H1 (cell line): ENCODE measurements at regions not wholly inside any gene's neighbourhood (a gene's known extent, or its start where the extent isn't known, plus 50 kb on each side); places are given as distances from the start of the nearest gene placed in this dataset.

Source experiments
- CTCF ChIA-PET: fragments of 300-600 bp; sonication (Branson Sonifier 250); formaldehyde crosslinking; loops from one replicate; lab custom pipeline; 2021; ENCODE audit not compliant: partially characterized antibody; lab: Charles Lee
- POLR2A ChIA-PET: fragments of 300-600 bp; sonication (Branson Sonifier 250); formaldehyde crosslinking; loops from one replicate; lab custom pipeline; 2021; ENCODE audit warnings: inconsistent platforms; ENCODE audit not compliant: partially characterized antibody; lab: Charles Lee
- DNase-seq, 2 experiments: peaks; one replicate each; pipeline versions ENCODE4 v3.0.0 to v3.0.0-alpha.2; 2010 to 2022; ENCODE audit warnings: low spot score in 2 of 2, low read depth in 1 of 2, mixed read lengths in 1 of 2
- FAIRE-seq: peaks from 2 replicates; lab custom pipeline; 2011; peaks lifted over from hg19 to GRCh38; lab: Jason Lieb, UNC
- H2AFZ ChIP-seq: 2 replicates; pipeline ENCODE4 v1.8.1; 2012; ENCODE audit warnings: low read length, inconsistent platforms
- H2AK5ac ChIP-seq: 2 replicates; pipeline ENCODE4 v1.6.1; 2013; ENCODE audit warnings: low read depth, low read length
- H2BK120ac ChIP-seq: replicated peaks from 2 replicates; pipeline ENCODE3; 2013; ENCODE audit warnings: low read depth, low read length, inconsistent platforms
- H2BK12ac ChIP-seq: 2 replicates; pipeline ENCODE4 v1.6.1; 2013; ENCODE audit warnings: low read depth, low read length
- H2BK15ac ChIP-seq: 2 replicates; pipeline ENCODE4 v1.6.1; 2013; ENCODE audit warnings: low read length
- H2BK20ac ChIP-seq: 2 replicates; pipeline ENCODE4 v1.6.1; 2013; ENCODE audit warnings: low read length
- H2BK5ac ChIP-seq: 2 replicates; pipeline ENCODE4 v1.6.1; 2013; ENCODE audit warnings: low read depth, low read length
- H3K14ac ChIP-seq: 2 replicates; pipeline ENCODE4 v1.6.1; 2013; ENCODE audit warnings: inconsistent platforms; ENCODE audit not compliant: insufficient read length
- H3K18ac ChIP-seq: 2 replicates; pipeline ENCODE4 v1.6.1; 2013; ENCODE audit warnings: low read length; ENCODE audit errors: extremely low read depth
- H3K23ac ChIP-seq: 2 replicates; pipeline ENCODE4 v1.6.1; 2013; ENCODE audit warnings: inconsistent platforms; ENCODE audit not compliant: insufficient read length
- H3K23me2 ChIP-seq: 2 replicates; pipeline ENCODE4 v1.6.1; 2013; ENCODE audit warnings: low read depth, low read length
- H3K27ac ChIP-seq: 2 replicates; pipeline ENCODE4 v1.6.1; 2011; ENCODE audit warnings: low read depth, low read length, inconsistent platforms
- H3K27me3 ChIP-seq, 4 experiments: replicated peaks in 1 of 4; 1 replicate in 1 of 4; 2 replicates in 3 of 4; pipeline versions ENCODE4 v1.6.1 to v1.8.1; 2011 to 2013; ENCODE audit warnings: low read length in 3 of 4, mild to moderate bottlenecking in 3 of 4, inconsistent platforms in 2 of 4, mixed read lengths in 2 of 4, moderate library complexity in 1 of 4; ENCODE audit not compliant: control insufficient read depth in 3 of 4, insufficient read depth in 3 of 4; ENCODE audit errors: extremely low read depth in 1 of 4
- H3K36me3 ChIP-seq, 4 experiments: 2 replicates each; pipeline versions ENCODE4 v1.6.1 to v1.8.1; 2011 to 2013; ENCODE audit warnings: mild to moderate bottlenecking in 4 of 4, low read length in 3 of 4, moderate library complexity in 2 of 4, control low read depth in 1 of 4, inconsistent platforms in 1 of 4; ENCODE audit not compliant: insufficient read depth in 4 of 4, control insufficient read depth in 2 of 4
- H3K4ac ChIP-seq: replicated peaks from 2 replicates; pipeline ENCODE3; 2013; ENCODE audit warnings: low read length, low read depth, mixed read lengths, inconsistent platforms; ENCODE audit not compliant: insufficient read length
- H3K4me1 ChIP-seq, 4 experiments: replicated peaks in 1 of 4; 1 replicate in 1 of 4; 2 replicates in 3 of 4; pipeline versions ENCODE4 v1.6.1 to v1.8.1; 2011 to 2013; ENCODE audit warnings: low read length in 3 of 4, inconsistent platforms in 2 of 4, mixed read lengths in 1 of 4; ENCODE audit not compliant: insufficient read depth in 4 of 4, control insufficient read depth in 3 of 4
- H3K4me2 ChIP-seq, 2 experiments: 2 replicates each; pipeline versions ENCODE4 v1.6.1 to v1.8.1; 2011 to 2013; ENCODE audit warnings: low read depth in 2 of 2, low read length in 2 of 2, control low read depth in 1 of 2, inconsistent platforms in 1 of 2, mild to moderate bottlenecking in 1 of 2; ENCODE audit not compliant: insufficient read depth in 1 of 2
- H3K4me3 ChIP-seq, 4 experiments: fragments of 200-600, 300-600 bp in 1 of 4; sonication (generic), shearing (Covaris generic), sonication (Bioruptor Twin) in 1 of 4; 2 replicates each; pipeline versions ENCODE4 v1.5.1 to v1.8.1; 2011 to 2016; ENCODE audit warnings: low read length in 4 of 4, low read depth in 3 of 4, control low read depth in 2 of 4, inconsistent platforms in 2 of 4, mild to moderate bottlenecking in 2 of 4, mixed read lengths in 1 of 4, moderate library complexity in 1 of 4; ENCODE audit not compliant: insufficient read depth in 2 of 4; ENCODE audit errors: extremely low read depth in 1 of 4
- H3K56ac ChIP-seq: replicated peaks from 2 replicates; pipeline ENCODE3; 2013; ENCODE audit warnings: low read depth, mild to moderate bottlenecking, mixed read lengths, low read length, inconsistent platforms; ENCODE audit not compliant: insufficient read length
- H3K79me1 ChIP-seq: 2 replicates; pipeline ENCODE4 v1.6.1; 2013; ENCODE audit warnings: low read depth, low read length, control low read depth
- H3K79me2 ChIP-seq, 2 experiments: 2 replicates each; pipeline versions ENCODE4 v1.6.1 to v1.8.1; 2012 to 2013; ENCODE audit warnings: low read length in 2 of 2, mild to moderate bottlenecking in 2 of 2, inconsistent platforms in 1 of 2; ENCODE audit not compliant: insufficient read depth in 2 of 2, control insufficient read depth in 1 of 2
- H3K9ac ChIP-seq, 4 experiments: replicated peaks in 1 of 4; 1 replicate in 1 of 4; 2 replicates in 3 of 4; pipeline versions ENCODE4 v1.6.1 to v1.8.1; 2011 to 2013; ENCODE audit warnings: low read depth in 3 of 4, low read length in 3 of 4, control low read depth in 2 of 4, mild to moderate bottlenecking in 2 of 4, moderate library complexity in 2 of 4, inconsistent platforms in 1 of 4; ENCODE audit errors: extremely low read depth in 1 of 4
- H3K9me3 ChIP-seq, 2 experiments: 2 replicates each; pipeline versions ENCODE4 v1.6.1 to v1.8.1; 2012 to 2013; ENCODE audit warnings: mild to moderate bottlenecking in 2 of 2, moderate library complexity in 2 of 2, control low read depth in 1 of 2, inconsistent platforms in 1 of 2, low read depth in 1 of 2, low read length in 1 of 2, mixed read lengths in 1 of 2; ENCODE audit not compliant: insufficient read depth in 2 of 2
- H4K20me1 ChIP-seq, 2 experiments: replicated peaks in 1 of 2; 2 replicates each; pipeline versions ENCODE3 to v1.8.1; 2011 to 2013; ENCODE audit warnings: inconsistent platforms in 2 of 2, low read length in 2 of 2, mild to moderate bottlenecking in 1 of 2; ENCODE audit not compliant: insufficient read depth in 2 of 2, control insufficient read depth in 1 of 2
- H4K5ac ChIP-seq: 2 replicates; pipeline ENCODE4 v1.6.1; 2013; ENCODE audit warnings: low read length, low read depth, mixed read lengths, inconsistent platforms; ENCODE audit not compliant: insufficient read length
- H4K8ac ChIP-seq: 2 replicates; pipeline ENCODE4 v1.8.0; 2013; ENCODE audit warnings: mild to moderate bottlenecking, moderate library complexity, low read length, inconsistent platforms; ENCODE audit not compliant: insufficient read depth; ENCODE audit errors: extremely low read depth
- H4K91ac ChIP-seq: replicated peaks from 2 replicates; pipeline ENCODE3; 2013; ENCODE audit warnings: low read length, mixed read lengths, inconsistent platforms; ENCODE audit not compliant: insufficient read length
- BCL11A ChIP-seq, 2 experiments: IDR thresholded peaks; one replicate each; pipeline ENCODE4 v1.6.1; 2011; ENCODE audit warnings: low read depth in 2 of 2, low read length in 2 of 2, mild to moderate bottlenecking in 2 of 2
- BRCA1 ChIP-seq: IDR thresholded peaks from 2 replicates; pipeline ENCODE4 v1.6.1; 2012; ENCODE audit warnings: low read depth, low read length, improper control_type of control experiment
- CBX8 ChIP-seq: fragments of 300-800, 300-1000 bp; sonication (generic); IDR thresholded peaks from 2 replicates; pipeline ENCODE4 v1.7.1; 2016; ENCODE audit warnings: low read depth, low read length, borderline replicate concordance
- CREB1 ChIP-seq: IDR thresholded peaks from 2 replicates; pipeline ENCODE4 v1.6.1; 2012; ENCODE audit warnings: inconsistent platforms
- CTCF ChIP-seq, 3 experiments: IDR thresholded peaks; 1 replicate in 2 of 3; 2 replicates in 1 of 3; pipeline versions ENCODE4 v1.5.1 to v1.6.1; 2011; ENCODE audit warnings: low read length in 3 of 3, mild to moderate bottlenecking in 3 of 3, inconsistent platforms in 2 of 3, low read depth in 1 of 3, moderate library complexity in 1 of 3; ENCODE audit not compliant: insufficient read depth in 1 of 3; ENCODE audit errors: control extremely low read depth in 1 of 3
- EGR1 ChIP-seq: IDR thresholded peaks from 2 replicates; pipeline ENCODE4 v1.6.1; 2011; ENCODE audit warnings: low read depth, low read length, borderline replicate concordance
- GTF2F1 ChIP-seq: IDR thresholded peaks from 2 replicates; pipeline ENCODE4 v1.6.1; 2012; ENCODE audit warnings: low read depth, low read length, improper control_type of control experiment, borderline replicate concordance
- KDM4A ChIP-seq: IDR thresholded peaks from one replicate; pipeline ENCODE4 v1.7.1; 2012; ENCODE audit warnings: low read depth, mild to moderate bottlenecking, moderate library complexity, low read length, inconsistent platforms; ENCODE audit not compliant: severe bottlenecking
- KDM5A ChIP-seq: fragments of 200-600 bp; IDR thresholded peaks from 2 replicates; pipeline ENCODE4 v1.7.1; 2012; ENCODE audit warnings: mild to moderate bottlenecking, low read length, inconsistent platforms, mixed read lengths
- RBBP5 ChIP-seq: IDR thresholded peaks from 2 replicates; pipeline ENCODE4 v1.7.1; 2012; ENCODE audit warnings: low read depth, mild to moderate bottlenecking, inconsistent platforms, low read length, moderate library complexity, borderline replicate concordance
- TAF1 ChIP-seq: IDR thresholded peaks from 2 replicates; pipeline ENCODE4 v1.6.1; 2011; ENCODE audit warnings: mild to moderate bottlenecking, low read depth, low read length
- TAF7 ChIP-seq: optimal IDR thresholded peaks from 2 replicates; pipeline ENCODE3; 2011; ENCODE audit warnings: low read depth, mild to moderate bottlenecking, inconsistent platforms, low read length, moderate library complexity, borderline replicate concordance
- ZNF274 ChIP-seq: IDR thresholded peaks from 2 replicates; pipeline ENCODE4 v1.7.0; 2012; ENCODE audit warnings: low read length, borderline replicate concordance; ENCODE audit errors: extremely low read depth
- whole genome bisulfite sequencing, 2 experiments: shearing (Covaris generic) in 1 of 2; methylation state at CpG; one replicate each; pipeline versions ENCODE4 v1.1.6 to v1.1.7; 2013 to 2015; ENCODE audit warnings: low lambda C conversion rate in 2 of 2, mixed read lengths in 2 of 2, inconsistent platforms in 1 of 2, low coverage in 1 of 2, missing lambda C conversion rate in 1 of 2; ENCODE audit not compliant: insufficient replicate concordance in 2 of 2, insufficient coverage in 1 of 2, insufficient read length in 1 of 2; ENCODE audit errors: extremely low coverage in 1 of 2, missing lambda C conversion rate in 1 of 2; 5-methylcytosine and 5-hydroxymethylcytosine counted together

- H3K79me2 ChIP-seq = no peaks in the 10 kb centered on the region
- no peak for FAIRE-seq
- TF ChIP-seq BRCA1 (no peak), EGR1 (no peak), CTCF (IDR thresholded peaks at IDR 0.05; ENCODE audit: control extremely low read depth in 1 of 3, insufficient read depth in 1 of 3, low read depth in 1 of 3, low read length in 3 of 3) (no peak), KDM4A (no peak), BCL11A (IDR thresholded peaks at IDR 0.05; ENCODE audit: low read depth in 2 of 2, low read length in 2 of 2) (no peak), TAF1 (no peak), KDM5A (no peak), TAF7 (no peak), RBBP5 (no peak), CBX8 (no peak), CREB1 (no peak), GTF2F1 (no peak), ZNF274 (no peak)
Measured at GRCh38 chr15:97420130-97420529, 540.4 kb upstream of the ARRDC4 start.

More at GRCh38 chr15:97420130-97420529, 540.4 kb upstream of the ARRDC4 start:
- no peak overlapping the region for H2BK15ac ChIP-seq
- H3K4me1 ChIP-seq = no peaks in the 10 kb centered on the region
- no peak overlapping the region for H2BK5ac ChIP-seq
- no peak overlapping the region for H3K9ac ChIP-seq
- H3K4ac ChIP-seq = no peak overlapping the region
- ChIA-PET POLR2A (no interaction called here), CTCF (no interaction called here)
- H4K20me1 ChIP-seq = no peaks in the 10 kb centered on the region
- no peaks in the 10 kb centered on the region for H3K27me3 ChIP-seq
- no peak overlapping the region for H3K27ac ChIP-seq
- no peak overlapping the region for H3K4me2 ChIP-seq
- H2BK20ac ChIP-seq = no peak overlapping the region
- no peak overlapping the region for H3K23ac ChIP-seq
- H3K36me3 ChIP-seq = no peaks in the 10 kb centered on the region
- H3K14ac ChIP-seq = no peak overlapping the region
- H4K91ac ChIP-seq = no peak overlapping the region
- WGBS, 2 experiments = 95% methylated on average over 1 of the region's 1 CpG; no CpG with 5 or more reads in 1 of the 2 experiments
- H3K4me3 ChIP-seq = no peak overlapping the region
- H4K5ac ChIP-seq = no peak overlapping the region
- H2BK12ac ChIP-seq = no peak overlapping the region
- no peak overlapping the region for H3K56ac ChIP-seq
- no peak overlapping the region for H3K18ac ChIP-seq
- H3K79me1 ChIP-seq = no peaks in the 10 kb centered on the region
- H3K9me3 ChIP-seq = peaks cover 0 to 6% of the 10 kb centered on the region in 2 experiments; a peak in 1 of 4 replicates
- no peak overlapping the region for H2BK120ac ChIP-seq
- H2AFZ ChIP-seq = no peak overlapping the region
- no peaks in the 10 kb centered on the region for H3K23me2 ChIP-seq
- DNase-seq = no peak
- H4K8ac ChIP-seq = no peak overlapping the region
- no peak overlapping the region for H2AK5ac ChIP-seq
